Uterus (tissue), 3 donors: ENCODE measurements at regions not wholly inside any gene's neighbourhood (a gene's known extent, or its start where the extent isn't known, plus 50 kb on each side); places are given as distances from the start of the nearest gene placed in this dataset.
A peak's percentile ranks its signal among the peaks of the same experiment; 100 is the strongest.

Experiments used
- DNase-seq, 2 donors: peaks; one replicate each; pipeline ENCODE4 v3.0.0-alpha.2; 2019 to 2020
- H3K27ac ChIP-seq, 2 donors: fragments of 200-600 bp; sonication (generic); 1 replicate in 1 of 2; 2 replicates in 1 of 2; pipeline ENCODE4 v1.5.1; 2016 to 2018
- H3K27me3 ChIP-seq, 2 donors: fragments of 200-600 bp; sonication (generic); one replicate each; pipeline ENCODE4 v1.5.1; 2018 to 2019; ENCODE audit warnings: control low read depth in 1 of 2
- H3K36me3 ChIP-seq, 2 donors: fragments of 200-600 bp; sonication (generic); one replicate each; pipeline ENCODE4 v1.5.1; 2019; ENCODE audit warnings: control low read depth in 1 of 2
- H3K4me1 ChIP-seq, 2 donors: fragments of 200-600 bp; sonication (generic); one replicate each; pipeline ENCODE4 v1.5.1; 2018 to 2019; ENCODE audit warnings: control low read depth in 1 of 2
- H3K4me3 ChIP-seq, 2 donors: fragments of 200-600 bp; sonication (generic); 1 replicate in 1 of 2; 2 replicates in 1 of 2; pipeline ENCODE4 v1.5.1; 2018 to 2019; ENCODE audit warnings: mild to moderate bottlenecking in 1 of 2
- H3K9me3 ChIP-seq, 2 donors: fragments of 200-600 bp; sonication (generic); one replicate each; pipeline ENCODE4 v1.5.1; 2019; ENCODE audit warnings: control low read depth in 1 of 2
- CTCF ChIP-seq, 4 experiments: fragments of 200-600 bp in 2 of 4; fragments of 450-650 bp in 2 of 4; sonication (generic) in 2 of 4; IDR thresholded peaks; one replicate each; pipeline ENCODE4 v1.5.1; 2016 to 2019; ENCODE audit warnings: antibody characterized with exemption in 4 of 4, mild to moderate bottlenecking in 2 of 4, moderate library complexity in 1 of 4
- POLR2A ChIP-seq, 2 donors: fragments of 450-650 bp; IDR thresholded peaks; one replicate each; pipeline ENCODE4 v1.6.1; 2016; ENCODE audit warnings: antibody characterized with exemption in 2 of 2, mild to moderate bottlenecking in 1 of 2, moderate library complexity in 1 of 2
- intact Hi-C: fragments of 100-400 bp; cut with DNase I; formaldehyde crosslinking; loops from one replicate; pipeline ENCODE4 v1.15.1; 2023; ENCODE audit warnings: low total_unique reads
- donor health status: DM: yes; HTN: yes; CAD: no.

- TF ChIP-seq CTCF (IDR thresholded peaks at IDR 0.05), result no peak
- TF ChIP-seq POLR2A (IDR thresholded peaks at IDR 0.05), result no peak
- no peak for DNase-seq
- Histone ChIP-seq H3K4me3 (no peak overlapping the region), H3K27me3 (no peaks in the 10 kb centered on the region), H3K36me3 (no peaks in the 10 kb centered on the region), H3K27ac (no peak overlapping the region), H3K9me3 (no peaks in the 10 kb centered on the region), H3K4me1 (peaks cover 0 to 6% of the 10 kb centered on the region in 2 donors)
- intact Hi-C loops, result no loop called here
Observed at GRCh38 chr5:35313291-35313690, 83.0 kb upstream of the PRLR start.

GRCh38 chr5:35312267-35312666 is 82.0 kb upstream of the PRLR start:
- H3K27ac ChIP-seq, result no peak overlapping the region
- H3K4me1 ChIP-seq, result peaks cover 0 to 6% of the 10 kb centered on the region in 2 donors
- no peak overlapping the region for H3K4me3 ChIP-seq
- H3K27me3 ChIP-seq, result no peaks in the 10 kb centered on the region
- no peaks in the 10 kb centered on the region for H3K36me3 ChIP-seq
- no peak for DNase-seq
- intact Hi-C loops, result no loop called here
- H3K9me3 ChIP-seq, result no peaks in the 10 kb centered on the region
- no peak for TF ChIP-seq CTCF (IDR thresholded peaks at IDR 0.05)
- no peak for TF ChIP-seq POLR2A (IDR thresholded peaks at IDR 0.05)

- TF ChIP-seq POLR2A (IDR thresholded peaks at IDR 0.05), result no peak
- TF ChIP-seq CTCF (IDR thresholded peaks at IDR 0.05), result no peak
- intact Hi-C loops, result no loop called here
- H3K4me1 ChIP-seq, result peaks cover 3 to 6% of the 10 kb centered on the region in 2 donors
- peak overlapping the region; percentile 50 to 65 for H3K27ac ChIP-seq
- no peaks in the 10 kb centered on the region for H3K9me3 ChIP-seq
- no peaks in the 10 kb centered on the region for H3K27me3 ChIP-seq
- no peaks in the 10 kb centered on the region for H3K36me3 ChIP-seq
- no peak overlapping the region for H3K4me3 ChIP-seq
- no peak for DNase-seq
Observed at GRCh38 chr5:35309365-35310130, 79.3 kb upstream of the PRLR start.

GRCh38 chr5:35308421-35308820 is 78.1 kb upstream of the PRLR start:
- Histone ChIP-seq H3K36me3 (no peaks in the 10 kb centered on the region), H3K4me3 (no peak overlapping the region), H3K27me3 (no peaks in the 10 kb centered on the region), H3K27ac (peak overlapping the region; percentile 50 to 65), H3K9me3 (no peaks in the 10 kb centered on the region), H3K4me1 (peaks cover 3 to 6% of the 10 kb centered on the region in 2 donors)
- TF ChIP-seq POLR2A (IDR thresholded peaks at IDR 0.05), result no peak
- TF ChIP-seq CTCF (IDR thresholded peaks at IDR 0.05), result no peak
- DNase-seq, result no peak
- intact Hi-C loops, result no loop called here

- Histone ChIP-seq H3K9me3 (no peaks in the 10 kb centered on the region), H3K4me1 (peaks cover 3 to 6% of the 10 kb centered on the region in 2 donors), H3K4me3 (no peak overlapping the region), H3K27ac (peak overlapping the region; percentile 26 to 66), H3K27me3 (no peaks in the 10 kb centered on the region), H3K36me3 (no peaks in the 10 kb centered on the region)
- DNase-seq, result no peak
- no peak for TF ChIP-seq CTCF (IDR thresholded peaks at IDR 0.05)
- TF ChIP-seq POLR2A (IDR thresholded peaks at IDR 0.05), result no peak
- intact Hi-C loops, result no loop called here
Observed at GRCh38 chr5:35306716-35307365, 76.6 kb upstream of the PRLR start.
